ENCODE measurements at regions not wholly inside any gene's neighbourhood (a gene's known extent, or its start where the extent isn't known, plus 50 kb on each side); places are given as distances from the start of the nearest gene placed in this dataset.

DNA sequence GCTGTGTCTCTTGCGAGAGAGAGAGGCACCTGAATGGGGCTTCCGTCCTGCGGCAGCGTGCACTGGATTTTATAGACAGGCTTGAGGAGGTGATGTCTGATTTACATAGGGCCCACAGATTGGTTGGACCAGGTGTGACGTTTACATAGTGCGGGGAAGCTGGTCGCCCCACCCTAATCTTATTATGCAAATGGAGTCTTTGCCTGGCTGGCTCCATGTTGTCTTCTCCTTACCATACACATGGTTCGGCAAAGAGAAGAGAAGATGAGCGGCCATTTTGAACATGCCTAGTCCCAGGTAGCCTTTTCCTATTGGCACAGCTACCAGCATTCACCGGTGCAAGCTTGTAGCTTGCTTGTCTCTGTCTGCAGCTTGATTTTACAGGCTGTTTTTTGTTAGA, 238.5 kb upstream of the GALNT17 start:
- Histone ChIP-seq H3K23ac (ENCODE audit: insufficient read length) (no peak overlapping the region), H3K14ac (ENCODE audit: insufficient read length) (no peak overlapping the region), H3K9me3 (ENCODE audit: insufficient read depth in 2 of 2, low read depth in 1 of 2, low read length in 1 of 2) (peaks cover 0 to 3% of the 10 kb centered on the region in 2 experiments; a peak in 1 of 4 replicates), H3K18ac (ENCODE audit: extremely low read depth, low read length) (peak overlapping the region; percentile 83), H4K20me1 (replicated peaks in 1 of 2; ENCODE audit: control insufficient read depth in 1 of 2, insufficient read depth in 2 of 2, low read length in 2 of 2) (no peaks in the 10 kb centered on the region), H2BK15ac (ENCODE audit: low read length) (no peak overlapping the region; the same call in 1 of the 2 replicates), H4K5ac (ENCODE audit: insufficient read length, low read depth, low read length) (no peak overlapping the region), H3K4me1 (replicated peaks in 1 of 4; ENCODE audit: control insufficient read depth in 3 of 4, insufficient read depth in 4 of 4, low read length in 3 of 4) (peaks cover 13 to 32% (median 23%) of the 10 kb centered on the region in 4 experiments; a peak in 6 of 7 replicates), H2BK120ac (replicated peaks; ENCODE audit: low read depth, low read length) (peak overlapping the region; percentile 94), H2AFZ (ENCODE audit: low read length) (no peak overlapping the region), H2AK5ac (ENCODE audit: low read depth, low read length) (peak overlapping the region; percentile 76; the same call in 1 of the 2 replicates), H3K36me3 (ENCODE audit: control insufficient read depth in 2 of 4, insufficient read depth in 4 of 4, low read length in 3 of 4) (no peaks in the 10 kb centered on the region), H3K27me3 (replicated peaks in 1 of 4; ENCODE audit: control insufficient read depth in 3 of 4, extremely low read depth in 1 of 4, insufficient read depth in 3 of 4, low read length in 3 of 4) (no peaks in the 10 kb centered on the region), H3K4me3 (ENCODE audit: extremely low read depth in 1 of 4, insufficient read depth in 2 of 4, low read depth in 3 of 4, low read length in 4 of 4) (no peak overlapping the region), H3K79me2 (ENCODE audit: control insufficient read depth in 1 of 2, insufficient read depth in 2 of 2, low read length in 2 of 2) (no peaks in the 10 kb centered on the region), H3K79me1 (ENCODE audit: low read depth, low read length) (no peaks in the 10 kb centered on the region), H2BK5ac (ENCODE audit: low read depth, low read length) (peak overlapping the region; percentile 85; the same call in 1 of the 2 replicates), H2BK20ac (ENCODE audit: low read length) (peak overlapping the region; percentile 98), H3K4ac (replicated peaks; ENCODE audit: insufficient read length, low read depth, low read length) (no peak overlapping the region), H3K23me2 (ENCODE audit: low read depth, low read length) (no peaks in the 10 kb centered on the region), H3K9ac (replicated peaks in 1 of 4; ENCODE audit: extremely low read depth in 1 of 4, low read depth in 3 of 4, low read length in 3 of 4) (no peak overlapping the region; a peak in 2 of 7 replicates), H2BK12ac (ENCODE audit: low read depth, low read length) (peak overlapping the region; percentile 68), H4K91ac (replicated peaks; ENCODE audit: insufficient read length, low read length) (peak overlapping the region; percentile 88), H3K27ac (ENCODE audit: low read depth, low read length) (peak overlapping the region; percentile 80), H3K56ac (replicated peaks; ENCODE audit: insufficient read length, low read depth, low read length) (no peak overlapping the region), H3K4me2 (ENCODE audit: insufficient read depth in 1 of 2, low read depth in 2 of 2, low read length in 2 of 2) (0 out of 4 replicates have a peak overlapping the region, but pooled peaks of 1 of the 2 experiments have one; percentile 45), H4K8ac (ENCODE audit: extremely low read depth, insufficient read depth, low read length) (no peak overlapping the region)
- ChIA-PET POLR2A (ENCODE audit: partially characterized antibody) (interaction anchor here (1.4 to 3.2 kb wide), 4 partner anchors 9 to 32 kb away, joined by 4 to 24 read pairs (median 8); no protein-coding TSS in a partner anchor), CTCF (ENCODE audit: partially characterized antibody) (interaction anchor here (0.6 to 1.3 kb wide), 2 partner anchors 10 to 33 kb away, joined by 3 read pairs; no protein-coding TSS in a partner anchor)
- TF ChIP-seq JUN (IDR thresholded peaks at IDR 0.05; ENCODE audit: low read depth, low read length) (no peak), CREB1 (IDR thresholded peaks at IDR 0.05) (no peak), YY1 (IDR thresholded peaks at IDR 0.05; ENCODE audit: low read depth, low read length) (peak; percentile 76; the same call in 1 of the 2 replicates), RFX5 (IDR thresholded peaks at IDR 0.05; ENCODE audit: borderline replicate concordance, low read depth, low read length) (no peak)
- DNase-seq (ENCODE audit: low read depth in 1 of 2, low spot score in 2 of 2) (no peak), FAIRE-seq (no peak)
- WGBS, 2 experiments (ENCODE audit: extremely low coverage in 1 of 2, insufficient coverage in 1 of 2, insufficient read length in 1 of 2, insufficient replicate concordance in 2 of 2, low coverage in 1 of 2, low lambda C conversion rate in 2 of 2, missing lambda C conversion rate in 1 of 2): 84% methylated on average over 10 of the region's 10 CpGs; no CpG with 5 or more reads in 1 of the 2 experiments

Measured in H1 (cell line).